Hematopoietic multipotent progenitor cell treated with erythropoietin and hydrocortisone succinate and interleukin-3 and kit ligand, for 8 days (in vitro differentiated cells): ENCODE measurements at regions not wholly inside any gene's neighbourhood (a gene's known extent, or its start where the extent isn't known, plus 50 kb on each side); places are given as distances from the start of the nearest gene placed in this dataset.
"Not testable (repeated sequence)": the region's sequence is repeated elsewhere in the genome, so short reads cannot be mapped to it uniquely, and the experiment has no call there.

ENCODE experiments used
- DNase-seq: peaks from one replicate; pipeline ENCODE4 v3.0.0-alpha.2; 2015

- DNase-seq, result no peak
These were observed 185.4 kb upstream of the SLC24A3 start for GRCh38 chr20:19026901-19027644.

GRCh38 chr20:19027971-19028370 lies 184.5 kb upstream of the SLC24A3 start:
- no peak for DNase-seq

DNA sequence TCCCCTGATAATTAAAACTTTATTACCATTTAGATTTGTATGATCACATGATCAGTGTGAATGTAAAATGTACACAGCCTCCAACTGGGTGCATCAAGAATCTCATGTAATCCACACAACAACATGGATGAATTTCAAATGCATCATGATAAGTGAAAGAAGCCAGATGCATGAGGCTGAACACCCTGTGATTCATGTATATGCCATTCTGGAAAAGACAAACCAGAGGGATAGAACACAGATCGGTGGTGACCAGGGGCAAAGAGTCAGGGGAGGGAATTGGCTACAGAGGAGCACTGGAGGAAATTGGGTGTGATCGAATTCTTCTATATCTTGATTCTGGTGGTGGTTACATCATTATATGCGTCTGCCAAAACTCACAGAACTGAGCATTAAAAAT lies 170.7 kb upstream of the SLC24A3 start:
- DNase-seq, result no peak

DNA sequence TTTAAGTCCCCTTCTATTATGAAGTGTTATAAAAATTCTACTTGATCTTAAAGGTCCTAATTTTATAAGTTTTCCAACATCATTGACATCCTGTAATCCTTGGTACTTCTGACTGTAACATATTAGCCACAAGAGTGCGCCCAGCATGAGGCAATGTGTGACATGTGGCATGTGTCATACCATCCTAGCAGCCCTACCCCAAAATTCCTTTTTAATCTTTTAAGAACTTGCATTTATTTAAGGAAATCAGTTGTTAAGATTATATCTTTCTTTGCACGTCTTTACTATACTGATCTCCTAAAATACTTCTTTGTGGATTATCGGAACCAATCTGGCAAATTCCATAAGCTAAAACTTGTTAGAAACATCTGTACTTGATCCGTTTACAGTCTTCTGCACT lies 167.1 kb upstream of the SLC24A3 start:
- DNase-seq, result no peak

GRCh38 chr20:19047040-19047950 lies 165.1 kb upstream of the SLC24A3 start:
- no peak for DNase-seq

- no peak for DNase-seq
These were observed 164.5 kb upstream of the SLC24A3 start for GRCh38 chr20:19047951-19048296.

DNA sequence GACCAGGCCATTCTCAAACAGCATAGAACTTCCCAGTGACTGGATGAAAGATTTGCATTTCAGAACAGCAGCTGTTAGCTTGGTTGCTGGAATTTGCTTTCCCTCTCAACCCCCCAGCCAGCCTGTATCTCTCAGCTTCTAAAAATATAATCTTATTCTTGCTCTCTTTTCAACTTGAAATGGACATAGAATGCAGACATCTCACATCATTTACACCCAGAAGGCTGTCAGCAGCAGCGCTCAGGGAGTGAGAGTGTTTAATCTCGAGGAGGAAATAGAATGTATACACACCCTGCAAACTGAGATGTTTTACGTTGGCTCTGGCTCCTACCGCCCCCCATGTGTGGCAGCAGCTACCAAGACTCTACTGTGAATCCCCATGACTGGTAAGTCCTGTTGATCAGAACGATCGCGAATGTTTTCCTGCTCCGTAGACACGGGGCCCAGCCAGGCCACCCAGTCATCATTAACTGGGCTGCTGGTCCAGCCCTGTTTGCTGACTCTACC lies 163.4 kb upstream of the SLC24A3 start:
- no peak for DNase-seq

DNA sequence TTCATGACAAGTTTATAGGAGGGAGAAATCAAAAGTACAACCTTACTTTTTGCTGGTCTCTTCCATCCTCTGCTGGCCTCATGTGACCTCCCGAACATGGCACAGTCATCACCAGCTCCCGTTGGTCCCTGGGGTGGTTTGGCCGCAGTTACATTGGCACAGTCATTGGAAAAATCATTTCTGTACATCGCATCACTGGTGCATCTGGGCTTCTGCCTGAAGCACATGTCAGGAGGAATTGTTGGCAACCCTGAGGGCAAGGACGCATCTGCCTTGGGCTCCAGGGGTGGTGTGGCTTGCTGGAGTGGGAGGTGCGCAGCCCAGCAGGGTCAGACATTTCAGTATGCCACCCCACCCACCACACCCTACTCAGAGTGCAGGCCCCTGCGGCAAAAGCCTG lies 162.9 kb upstream of the SLC24A3 start:
- no peak for DNase-seq

GRCh38 chr20:19056909-19057308 lies 155.5 kb upstream of the SLC24A3 start:
- peak; percentile 13 for DNase-seq

DNA sequence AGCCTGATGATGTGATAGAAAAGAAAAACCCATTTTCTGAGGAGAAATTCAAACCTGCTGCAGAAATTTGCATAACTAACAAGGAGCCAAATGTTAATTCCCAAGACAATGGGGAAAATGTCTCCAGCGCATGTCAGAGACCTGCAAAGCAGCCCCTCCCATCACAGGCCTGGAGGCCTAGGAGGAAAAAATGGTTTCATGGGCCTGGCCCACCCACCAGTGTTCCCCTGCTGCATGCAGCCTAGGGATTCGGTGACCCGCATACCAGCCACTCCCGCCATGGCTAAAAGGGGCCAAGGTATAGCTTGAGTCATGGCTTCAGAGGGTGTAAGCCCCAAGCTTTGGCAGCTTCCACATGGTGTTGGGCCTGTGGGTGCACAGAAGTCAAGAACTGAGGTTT lies 147.7 kb upstream of the SLC24A3 start:
- not testable (repeated sequence) for DNase-seq

GRCh38 chr20:19067986-19068385 lies 144.5 kb upstream of the SLC24A3 start:
- DNase-seq, result no peak

DNA sequence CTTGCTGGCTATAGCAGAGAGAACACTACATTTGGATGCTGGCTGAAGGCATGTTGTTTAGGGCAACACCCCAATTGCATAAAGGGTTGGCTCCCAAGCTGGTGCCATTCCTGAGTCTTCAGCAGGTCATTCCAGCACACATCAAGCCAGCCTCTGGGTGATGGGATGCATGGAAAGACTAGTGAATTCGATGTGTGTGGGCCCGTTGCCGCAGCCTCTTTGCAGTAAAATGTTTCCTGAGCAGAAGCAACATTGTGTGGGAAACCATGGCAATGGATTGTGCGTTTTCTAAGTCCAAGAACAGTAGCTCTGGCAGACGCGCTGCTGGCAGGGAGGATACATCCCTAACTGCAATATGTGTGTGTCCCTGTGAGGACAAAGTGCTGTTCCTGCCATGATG lies 142.4 kb upstream of the SLC24A3 start:
- DNase-seq, result no peak

GRCh38 chr20:19070681-19071445 lies 141.6 kb upstream of the SLC24A3 start:
- no peak for DNase-seq

DNA sequence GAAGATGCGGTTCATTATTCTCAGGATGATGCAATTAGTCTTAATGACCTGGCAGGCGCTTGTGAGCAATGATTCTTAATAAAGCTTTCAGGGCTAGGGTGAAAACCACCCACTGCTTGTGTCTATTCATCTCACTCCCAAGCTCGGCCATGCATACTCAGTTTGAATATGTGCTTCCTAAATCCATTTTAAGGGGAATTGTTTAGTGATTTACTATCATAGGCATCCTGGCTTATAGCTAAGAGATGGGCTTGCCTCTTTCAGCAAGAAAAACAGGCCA lies 141.1 kb upstream of the SLC24A3 start:
- DNase-seq, result no peak

GRCh38 chr20:19071902-19072498 lies 140.4 kb upstream of the SLC24A3 start:
- no peak for DNase-seq

DNA sequence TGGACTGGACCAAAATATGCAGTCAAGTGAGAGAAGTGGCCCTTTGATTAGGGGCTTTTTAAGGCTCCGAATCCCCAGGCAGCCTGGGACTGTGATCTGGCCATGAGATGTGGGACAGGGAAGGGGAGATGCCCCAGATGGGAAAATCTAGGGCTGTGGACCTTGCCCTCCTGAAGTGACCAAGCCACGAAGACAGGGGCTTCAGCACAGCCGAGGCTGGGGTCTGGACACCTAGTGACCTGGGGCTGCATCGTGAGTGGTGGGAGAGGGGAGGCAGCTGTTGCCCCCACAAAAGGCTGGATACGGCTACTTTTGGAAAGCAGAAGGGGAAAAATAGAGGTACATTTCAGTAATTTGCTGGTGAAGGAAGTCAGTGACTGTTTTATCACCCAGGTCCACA lies 139.5 kb upstream of the SLC24A3 start:
- DNase-seq, result no peak

GRCh38 chr20:19073584-19074218 lies 138.7 kb upstream of the SLC24A3 start:
- peak; percentile 11 for DNase-seq

- no peak for DNase-seq
These were observed 138.1 kb upstream of the SLC24A3 start for GRCh38 chr20:19074356-19074755.

DNA sequence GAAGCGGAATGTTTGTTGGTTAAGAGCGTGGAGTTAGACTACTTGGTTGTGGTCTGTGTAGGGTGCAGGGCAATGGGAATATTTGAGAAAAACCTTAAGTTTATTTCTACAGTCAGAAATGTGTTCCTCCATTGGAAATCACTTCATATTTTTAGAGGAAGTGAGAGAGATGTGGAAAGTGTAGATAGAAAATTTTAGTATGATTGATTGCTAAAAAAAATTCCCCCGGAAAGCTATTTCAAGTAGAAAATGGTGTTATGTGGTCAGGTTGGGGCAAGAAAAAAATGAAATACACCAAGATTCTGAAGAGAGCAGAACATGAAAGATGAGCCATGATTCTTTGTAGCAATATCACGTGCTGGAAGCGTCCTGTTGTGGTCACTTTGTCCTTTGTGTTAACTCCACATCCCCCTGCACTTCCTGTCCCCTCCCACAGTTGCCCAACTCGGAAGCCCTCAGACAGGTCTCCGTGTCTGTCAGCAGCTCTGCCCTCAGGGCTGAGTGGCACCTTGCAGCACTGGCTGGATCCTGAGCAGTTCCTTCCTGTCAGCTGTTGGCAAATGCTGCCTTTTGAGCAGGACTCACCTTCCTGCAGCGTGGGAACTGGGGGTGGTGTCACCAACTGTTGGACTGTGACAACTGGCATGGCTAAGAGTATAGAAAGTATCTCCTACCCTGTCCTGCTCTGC lies 137.5 kb upstream of the SLC24A3 start:
- peak; percentile 13 for DNase-seq

GRCh38 chr20:19077370-19078220 lies 134.8 kb upstream of the SLC24A3 start:
- no peak for DNase-seq
